Neural cell (in vitro differentiated cells): ENCODE measurements at regions not wholly inside any gene's neighbourhood (a gene's known extent, or its start where the extent isn't known, plus 50 kb on each side); places are given as distances from the start of the nearest gene placed in this dataset.

Experiments used
- CTCF ChIP-seq: fragments of 450-650 bp; IDR thresholded peaks from 2 replicates; pipeline ENCODE4 v1.5.1; 2014; ENCODE audit warnings: antibody characterized with exemption, mild to moderate bottlenecking, moderate library complexity; ENCODE audit not compliant: poor library complexity, severe bottlenecking
- EP300 ChIP-seq: fragments of 450-650 bp; conservative IDR thresholded peaks from 2 replicates; pipeline ENCODE4 v1.6.1; 2014; ENCODE audit warnings: antibody characterized with exemption, mild to moderate bottlenecking, moderate library complexity; ENCODE audit not compliant: poor library complexity, severe bottlenecking
- EZH2 ChIP-seq: fragments of 200-600, 300-800 bp; shearing (Covaris generic), sonication (generic); IDR thresholded peaks from 2 replicates; pipeline ENCODE4 v1.6.1; 2014; ENCODE audit warnings: antibody characterized with exemption, low read length, borderline replicate concordance, mild to moderate bottlenecking; ENCODE audit not compliant: insufficient read depth, poor library complexity, severe bottlenecking
- POLR2AphosphoS5 ChIP-seq: IDR thresholded peaks from 2 replicates; pipeline ENCODE4 v1.6.1; 2012
- TAF1 ChIP-seq: IDR thresholded peaks from 2 replicates; pipeline ENCODE4 v1.6.1; 2012; ENCODE audit warnings: low read depth

- no peak for TF ChIP-seq CTCF
- TF ChIP-seq POLR2AphosphoS5, result no peak
- no peak for TF ChIP-seq EZH2
- TF ChIP-seq TAF1, result no peak
- no peak for TF ChIP-seq EP300
Observed at GRCh38 chr5:25694801-25695200, 1050.0 kb upstream of the CDH10 start.
